GM21367 (cell line): ENCODE measurements at regions not wholly inside any gene's neighbourhood (a gene's known extent, or its start where the extent isn't known, plus 50 kb on each side); places are given as distances from the start of the nearest gene placed in this dataset.
"Not testable (repeated sequence)": the region's sequence is repeated elsewhere in the genome, so short reads cannot be mapped to it uniquely, and the experiment has no call there.

Source experiments
- ATAC-seq: cut with Tn5 transposase; IDR thresholded peaks from one replicate; pipeline ENCODE4 v1.9.1; 2021; ENCODE audit not compliant: unreplicated experiment

- ATAC-seq: no peak
Measured at GRCh38 chr9:75274781-75275180, 186.5 kb downstream of the OSTF1 start.

GRCh38 chr9:75282047-75282446 lies 193.7 kb downstream of the OSTF1 start:
- no peak for ATAC-seq

- no peak for ATAC-seq
Measured at GRCh38 chr9:75289332-75289731, 201.0 kb downstream of the OSTF1 start.

DNA sequence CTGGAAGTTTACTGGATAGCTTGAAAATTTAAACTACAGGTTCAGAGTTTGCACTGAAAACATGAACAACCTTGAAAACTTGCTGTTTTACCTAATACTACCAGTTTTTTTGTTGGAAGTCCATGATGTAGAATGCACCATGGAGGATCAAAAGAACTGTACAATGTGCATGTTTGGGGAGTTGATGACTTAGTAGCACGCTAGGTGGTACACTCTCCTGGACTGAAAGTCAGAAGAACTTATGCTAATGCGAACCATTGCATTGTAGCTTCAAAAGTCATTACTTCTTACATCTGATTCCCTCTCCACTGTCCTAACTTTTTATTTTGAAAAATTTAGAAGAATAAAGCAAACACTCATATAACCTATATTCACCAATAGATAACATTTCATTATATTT lies 211.0 kb downstream of the OSTF1 start:
- ATAC-seq: no peak

DNA sequence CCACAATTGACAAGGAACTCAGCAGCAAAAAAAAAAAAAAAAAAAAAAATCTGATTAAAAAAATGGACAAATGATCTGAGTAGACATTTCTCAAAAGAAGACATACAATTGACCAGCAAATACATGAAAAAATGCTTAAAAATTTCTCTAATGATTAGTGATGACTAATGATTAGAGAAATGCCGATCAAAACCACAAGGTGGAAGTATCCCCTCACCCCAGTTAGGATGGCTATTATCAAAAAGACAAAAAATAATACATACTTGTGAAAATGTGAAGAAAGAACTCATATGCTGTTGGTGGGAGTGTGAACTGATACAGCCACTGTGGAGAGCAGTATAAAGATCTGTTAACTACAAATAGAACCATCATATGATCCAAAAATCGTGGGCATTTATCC lies 245.3 kb downstream of the OSTF1 start:
- ATAC-seq: no peak

DNA sequence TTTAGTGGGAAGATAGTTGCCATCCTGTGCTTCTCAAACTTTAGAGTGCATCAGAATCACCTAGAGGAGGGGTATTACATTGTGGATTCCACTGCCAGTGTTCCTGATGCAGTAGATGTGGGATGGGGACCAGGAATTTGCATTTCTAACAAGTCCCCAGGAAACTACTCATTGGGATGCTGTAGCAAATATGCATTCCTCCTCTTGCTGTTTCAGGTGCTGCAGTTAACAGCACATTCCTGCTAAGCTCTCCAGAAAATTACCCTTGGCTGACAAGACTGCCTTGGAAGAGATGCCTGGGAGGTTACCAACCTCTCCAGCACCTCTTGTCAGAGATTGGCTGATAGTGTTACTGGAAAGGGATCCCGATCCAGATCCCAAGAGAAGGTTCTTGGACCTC lies 270.5 kb downstream of the OSTF1 start:
- ATAC-seq: no peak

DNA sequence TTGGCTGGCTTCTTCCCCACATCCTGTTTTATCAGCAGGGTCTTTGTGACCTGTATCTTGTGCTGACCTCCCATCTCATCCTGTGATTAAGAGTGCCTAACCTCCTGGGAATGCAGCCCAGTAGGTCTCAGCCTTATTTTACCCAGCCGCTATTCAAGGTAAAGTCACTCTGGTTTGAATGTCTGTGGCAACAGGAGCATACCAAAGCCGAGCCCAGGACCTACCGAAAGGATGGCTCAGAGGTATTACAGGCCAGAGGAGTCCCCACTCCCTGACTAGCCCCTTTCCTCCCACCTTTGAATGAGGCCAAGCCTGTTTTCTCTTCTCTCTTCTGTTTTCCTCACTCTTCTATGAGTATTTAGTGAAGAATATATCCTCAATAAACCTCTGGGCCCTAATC lies 271.3 kb downstream of the OSTF1 start:
- ATAC-seq: no peak

GRCh38 chr9:75360252-75360651 lies 271.9 kb downstream of the OSTF1 start:
- no peak for ATAC-seq

DNA sequence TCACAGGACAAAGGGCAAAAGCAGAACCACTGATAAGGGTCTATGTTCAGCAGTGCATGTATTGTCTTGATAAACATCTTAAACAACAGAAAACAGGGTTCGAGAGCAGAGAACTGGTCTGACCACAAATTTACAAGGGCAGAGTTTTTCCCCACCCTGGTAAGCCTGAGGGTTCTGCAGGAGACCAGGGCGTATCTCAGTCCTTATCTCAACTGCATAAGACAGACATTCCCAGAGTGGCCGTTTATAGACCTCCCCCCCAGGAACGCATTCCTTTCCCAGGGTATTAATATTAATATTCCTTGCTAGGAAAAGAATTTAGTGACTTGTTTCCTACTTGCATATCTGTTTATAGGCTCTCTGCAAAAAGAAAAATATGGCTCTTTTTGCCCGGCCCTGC lies 274.1 kb downstream of the OSTF1 start:
- ATAC-seq: not testable (repeated sequence)

DNA sequence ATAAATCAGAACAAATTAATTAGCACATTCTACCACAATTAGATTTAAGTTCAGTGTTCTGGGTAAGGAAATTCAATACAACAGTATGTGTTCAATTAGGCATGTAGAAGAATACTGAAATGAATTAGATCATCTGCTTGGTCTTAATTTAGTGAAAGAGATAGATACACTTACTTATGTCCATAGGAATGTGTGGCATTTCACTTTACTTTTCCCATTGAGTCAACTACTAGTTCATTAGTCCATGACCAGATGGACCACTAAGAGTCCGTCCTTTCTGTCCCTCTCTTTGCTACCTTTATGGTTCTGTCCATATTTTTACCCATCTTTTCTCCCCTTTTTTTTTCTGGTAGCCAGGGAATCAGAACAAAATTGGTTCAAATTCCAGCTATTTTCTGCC lies 276.9 kb downstream of the OSTF1 start:
- no peak for ATAC-seq

- no peak for ATAC-seq
Measured at GRCh38 chr9:75369989-75370388, 281.7 kb downstream of the OSTF1 start.

- ATAC-seq: no peak
Measured at GRCh38 chr9:75372499-75373268, 284.4 kb downstream of the OSTF1 start.

DNA sequence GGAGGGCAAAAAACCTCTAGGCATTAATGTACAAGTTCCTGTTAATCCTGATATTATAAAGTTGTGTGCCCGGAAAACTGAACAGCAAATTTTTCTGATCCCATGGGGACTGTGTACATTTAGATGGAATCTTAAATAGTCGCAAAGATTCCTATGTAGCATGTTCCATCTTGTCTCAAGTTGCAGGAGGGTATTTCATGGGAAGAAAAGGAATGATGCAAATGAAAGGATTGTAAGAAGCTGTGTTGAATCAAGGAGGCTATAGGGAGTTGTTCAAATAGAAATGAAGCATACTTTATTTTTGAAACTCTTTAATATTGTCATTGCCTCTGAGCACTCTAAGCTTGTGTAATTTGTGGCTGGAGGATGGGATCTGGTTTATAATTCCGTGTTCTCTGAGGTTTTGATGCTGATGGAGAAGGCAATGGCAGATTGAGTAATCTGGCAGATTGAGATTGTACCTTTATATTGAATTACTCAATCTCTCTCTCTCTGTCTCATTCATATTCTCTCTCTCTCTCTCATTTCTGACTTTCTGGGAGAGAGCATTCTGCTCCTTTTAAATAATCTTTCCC lies 288.5 kb downstream of the OSTF1 start:
- no peak for ATAC-seq

DNA sequence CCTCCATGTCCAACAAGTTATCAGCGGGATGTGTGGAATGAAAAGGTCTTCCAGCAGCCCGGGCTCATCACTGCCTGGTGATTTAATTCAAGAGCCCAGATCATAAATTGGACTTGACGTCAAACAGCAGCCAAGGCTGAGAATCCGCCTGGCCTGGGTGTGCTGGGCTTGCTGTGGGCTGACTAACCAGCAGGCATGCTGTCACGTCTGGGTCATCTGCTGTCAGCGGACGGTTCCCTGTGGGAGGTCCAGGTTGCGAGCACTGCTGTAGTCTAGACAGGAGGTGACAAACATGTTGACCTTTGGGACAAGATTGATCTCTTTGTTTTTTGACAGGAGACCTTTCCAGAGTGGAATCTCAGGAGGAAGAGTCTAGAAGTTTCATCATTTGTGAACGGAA lies 289.7 kb downstream of the OSTF1 start:
- ATAC-seq: no peak

DNA sequence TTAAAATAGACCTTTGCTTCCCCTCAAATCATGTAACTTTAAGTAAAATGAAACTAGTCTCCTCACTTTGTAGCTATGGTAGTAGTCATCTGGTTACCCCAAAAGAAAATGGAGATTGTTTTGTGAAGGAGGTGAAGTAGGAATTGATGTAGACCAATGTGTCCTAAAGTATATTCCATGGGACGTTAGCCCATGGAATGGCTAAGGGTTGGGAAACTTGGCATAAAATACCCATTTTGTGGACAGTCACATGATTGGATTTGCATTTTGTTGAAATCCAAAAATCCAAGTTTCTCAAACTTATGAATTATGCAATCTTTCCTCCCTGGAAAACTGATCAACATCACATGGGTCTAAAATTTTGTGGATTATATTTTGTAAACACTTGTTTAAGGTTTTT lies 290.6 kb downstream of the OSTF1 start:
- no peak for ATAC-seq

GRCh38 chr9:75382126-75382525 lies 293.8 kb downstream of the OSTF1 start:
- ATAC-seq: no peak

GRCh38 chr9:75383420-75384034 lies 295.2 kb downstream of the OSTF1 start:
- ATAC-seq: not testable (repeated sequence)

GRCh38 chr9:75385236-75385635 lies 296.9 kb downstream of the OSTF1 start:
- no peak for ATAC-seq

DNA sequence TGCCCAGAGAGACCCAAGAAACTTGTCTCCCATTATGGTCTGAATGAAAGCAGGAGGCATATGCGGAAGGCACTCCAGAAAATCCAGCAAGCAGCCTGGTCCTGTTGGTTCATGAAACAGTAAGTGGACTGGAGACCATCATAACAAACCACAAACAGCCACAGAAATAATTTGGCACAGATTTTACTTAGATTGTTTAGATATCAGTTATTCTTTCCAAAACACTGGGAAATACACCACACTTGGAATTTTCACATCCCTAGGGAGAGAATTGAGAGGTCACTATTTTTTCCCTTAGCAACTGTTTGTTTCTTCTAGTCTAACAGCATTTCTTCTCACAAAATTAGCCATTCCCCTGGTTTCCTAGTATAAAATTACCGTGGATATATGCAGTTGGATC lies 300.8 kb downstream of the OSTF1 start:
- ATAC-seq: no peak

GRCh38 chr9:75390951-75391350 lies 302.6 kb downstream of the OSTF1 start:
- no peak for ATAC-seq

DNA sequence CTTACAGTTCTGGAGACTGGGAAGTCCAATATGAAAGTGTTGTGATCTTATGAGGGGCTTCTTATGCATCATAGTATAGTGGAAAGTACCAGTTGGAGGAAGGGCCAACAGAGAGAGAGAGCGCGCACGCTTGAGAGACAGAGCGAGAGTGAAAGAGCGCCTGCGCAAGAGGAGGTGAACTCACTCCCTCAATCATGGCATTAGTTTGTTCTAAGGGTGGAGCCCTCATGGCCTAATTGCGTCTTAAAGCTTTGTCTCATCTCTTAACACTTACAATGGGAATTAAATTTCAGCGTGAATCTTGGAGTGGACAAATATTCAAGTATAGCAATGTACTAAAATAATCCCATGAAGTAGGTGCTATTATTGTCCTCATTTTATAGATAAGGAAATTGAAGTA lies 303.2 kb downstream of the OSTF1 start:
- no peak for ATAC-seq

- no peak for ATAC-seq
Measured at GRCh38 chr9:75395336-75395735, 307.0 kb downstream of the OSTF1 start.
